ENCODE measurements at regions not wholly inside any gene's neighbourhood (a gene's known extent, or its start where the extent isn't known, plus 50 kb on each side); places are given as distances from the start of the nearest gene placed in this dataset.
A peak's percentile ranks its signal among the peaks of the same experiment; 100 is the strongest.

DNA sequence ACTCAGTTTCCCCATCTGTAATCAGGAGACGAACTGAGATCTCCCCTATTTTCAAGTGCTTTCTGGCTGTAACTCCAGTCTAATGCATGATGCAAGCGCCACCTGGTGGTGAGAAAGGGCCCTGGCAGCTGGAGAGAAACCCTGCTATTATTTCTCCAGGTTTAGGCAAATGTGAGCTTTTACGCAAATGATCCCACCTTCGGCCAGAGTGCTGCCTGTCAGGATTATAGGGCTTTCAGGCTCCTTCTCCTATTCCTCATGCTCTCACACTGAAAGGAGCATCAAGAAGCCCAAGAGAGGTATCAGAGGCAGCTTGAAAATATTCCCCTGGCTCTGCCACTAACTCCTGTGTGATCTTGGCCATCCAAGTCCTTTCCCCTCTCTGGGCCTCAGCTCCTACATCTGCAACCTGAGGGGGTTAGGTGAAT, 93.9 kb upstream of the RASGRF1 start:
- TF ChIP-seq, protein P1, sequence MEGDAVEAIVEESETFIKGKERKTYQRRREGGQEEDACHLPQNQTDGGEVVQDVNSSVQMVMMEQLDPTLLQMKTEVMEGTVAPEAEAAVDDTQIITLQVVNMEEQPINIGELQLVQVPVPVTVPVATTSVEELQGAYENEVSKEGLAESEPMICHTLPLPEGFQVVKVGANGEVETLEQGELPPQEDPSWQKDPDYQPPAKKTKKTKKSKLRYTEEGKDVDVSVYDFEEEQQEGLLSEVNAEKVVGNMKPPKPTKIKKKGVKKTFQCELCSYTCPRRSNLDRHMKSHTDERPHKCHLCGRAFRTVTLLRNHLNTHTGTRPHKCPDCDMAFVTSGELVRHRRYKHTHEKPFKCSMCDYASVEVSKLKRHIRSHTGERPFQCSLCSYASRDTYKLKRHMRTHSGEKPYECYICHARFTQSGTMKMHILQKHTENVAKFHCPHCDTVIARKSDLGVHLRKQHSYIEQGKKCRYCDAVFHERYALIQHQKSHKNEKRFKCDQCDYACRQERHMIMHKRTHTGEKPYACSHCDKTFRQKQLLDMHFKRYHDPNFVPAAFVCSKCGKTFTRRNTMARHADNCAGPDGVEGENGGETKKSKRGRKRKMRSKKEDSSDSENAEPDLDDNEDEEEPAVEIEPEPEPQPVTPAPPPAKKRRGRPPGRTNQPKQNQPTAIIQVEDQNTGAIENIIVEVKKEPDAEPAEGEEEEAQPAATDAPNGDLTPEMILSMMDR (IDR thresholded peaks at IDR 0.05; ENCODE audit: low read depth, low read length, missing control alignments) = peak; percentile 97
- in situ Hi-C loops (cut with HindIII; ENCODE audit: low pct_ligation_motif_present, low sequenced_read_pairs) = no loop called here
- H3K27ac ChIP-seq = no peak overlapping the region
- no peaks in the 10 kb centered on the region for H3K27me3 ChIP-seq (replicated peaks)
- H3K36me3 ChIP-seq (replicated peaks) = no peaks in the 10 kb centered on the region
- peak; percentile 60 for DNase-seq
- H3K4me3 ChIP-seq (ENCODE audit: low read depth, low read length) = no peak overlapping the region

DNA sequence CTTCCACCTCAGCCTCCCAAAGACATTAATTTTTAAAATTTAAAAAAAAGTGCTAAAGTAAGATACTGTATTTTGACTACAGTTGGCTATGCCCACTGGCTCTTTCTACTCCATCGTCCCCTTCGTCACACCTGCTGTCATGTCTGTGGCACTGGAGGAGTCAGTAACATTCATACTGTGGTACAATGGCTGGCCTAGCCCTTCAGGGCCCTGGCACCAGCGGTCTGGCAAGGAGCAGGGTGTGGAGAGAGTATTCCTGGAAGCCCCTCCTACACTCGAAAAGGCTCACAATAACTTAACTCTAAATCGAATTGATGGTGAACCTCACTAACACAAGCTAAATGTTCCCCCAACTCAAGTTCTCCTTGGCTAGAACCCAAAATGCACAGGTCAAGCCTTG, 89.7 kb upstream of the RASGRF1 start:
- no peak overlapping the region for H3K4me3 ChIP-seq (ENCODE audit: low read depth, low read length)
- TF ChIP-seq, protein P1 (IDR thresholded peaks at IDR 0.05; ENCODE audit: low read depth, low read length, missing control alignments) = no peak
- H3K27me3 ChIP-seq (replicated peaks) = no peaks in the 10 kb centered on the region
- no peak overlapping the region for H3K27ac ChIP-seq
- in situ Hi-C loops (cut with HindIII; ENCODE audit: low pct_ligation_motif_present, low sequenced_read_pairs) = no loop called here
- no peaks in the 10 kb centered on the region for H3K36me3 ChIP-seq (replicated peaks)
- no peak for DNase-seq

DNA sequence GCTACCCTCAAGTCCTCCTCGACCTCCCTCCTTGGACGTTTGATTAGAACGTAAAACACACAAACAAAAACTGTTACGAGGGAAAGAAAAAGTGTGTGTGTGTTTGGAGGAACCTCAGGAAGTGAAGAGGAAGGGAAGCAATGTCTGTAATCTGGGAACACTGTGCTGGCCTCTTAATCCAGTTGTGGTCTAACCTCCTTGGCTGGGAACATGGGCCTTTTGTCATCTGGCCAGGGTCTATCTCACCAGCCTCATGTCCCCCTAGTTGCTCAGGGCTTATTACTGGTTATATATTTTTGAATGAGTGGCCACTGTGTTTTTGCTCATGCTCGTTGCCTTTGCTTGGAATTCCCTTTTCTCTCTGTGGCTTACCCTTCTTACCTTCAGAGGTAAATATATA, 89.0 kb upstream of the RASGRF1 start:
- TF ChIP-seq, protein P1 (IDR thresholded peaks at IDR 0.05; ENCODE audit: low read depth, low read length, missing control alignments) = no peak

DNA sequence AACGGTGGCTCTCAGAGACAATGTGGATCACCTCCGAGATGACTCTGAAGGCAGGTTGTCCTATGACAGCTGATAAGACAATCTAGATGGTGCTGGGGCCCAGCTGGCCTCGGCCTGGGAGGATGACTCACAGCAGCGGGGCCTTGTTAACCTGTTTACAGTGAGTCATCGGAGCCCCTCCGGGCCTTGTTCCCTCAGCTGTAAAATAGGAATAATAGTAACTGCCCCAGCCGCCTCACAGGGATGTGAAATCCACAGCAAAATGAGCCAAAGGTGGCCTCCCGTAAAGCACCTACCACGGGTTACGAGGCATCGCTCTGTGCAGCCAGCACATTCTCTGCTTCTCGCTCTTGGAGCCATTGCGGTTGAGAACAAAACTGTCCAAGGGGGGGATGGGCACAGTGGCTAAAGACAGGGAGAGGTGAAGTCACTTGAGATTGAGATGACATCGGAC, 88.6 kb upstream of the RASGRF1 start:
- DNase-seq = peak; percentile 25
- TF ChIP-seq, protein P1 (IDR thresholded peaks at IDR 0.05; ENCODE audit: low read depth, low read length, missing control alignments) = no peak
- H3K36me3 ChIP-seq (replicated peaks) = no peaks in the 10 kb centered on the region
- in situ Hi-C loops (cut with HindIII; ENCODE audit: low pct_ligation_motif_present, low sequenced_read_pairs) = no loop called here
- no peak overlapping the region for H3K4me3 ChIP-seq (ENCODE audit: low read depth, low read length)
- no peaks in the 10 kb centered on the region for H3K27me3 ChIP-seq (replicated peaks)
- H3K27ac ChIP-seq = no peak overlapping the region

More for the DNA sequence above, 89.0 kb upstream of the RASGRF1 start:
- Histone ChIP-seq H3K4me3 (ENCODE audit: low read depth, low read length) (no peak overlapping the region), H3K36me3 (replicated peaks) (no peaks in the 10 kb centered on the region), H3K27ac (no peak overlapping the region), H3K27me3 (replicated peaks) (no peaks in the 10 kb centered on the region)
- in situ Hi-C loops (cut with HindIII; ENCODE audit: low pct_ligation_motif_present, low sequenced_read_pairs) = no loop called here
- DNase-seq = no peak

DNA sequence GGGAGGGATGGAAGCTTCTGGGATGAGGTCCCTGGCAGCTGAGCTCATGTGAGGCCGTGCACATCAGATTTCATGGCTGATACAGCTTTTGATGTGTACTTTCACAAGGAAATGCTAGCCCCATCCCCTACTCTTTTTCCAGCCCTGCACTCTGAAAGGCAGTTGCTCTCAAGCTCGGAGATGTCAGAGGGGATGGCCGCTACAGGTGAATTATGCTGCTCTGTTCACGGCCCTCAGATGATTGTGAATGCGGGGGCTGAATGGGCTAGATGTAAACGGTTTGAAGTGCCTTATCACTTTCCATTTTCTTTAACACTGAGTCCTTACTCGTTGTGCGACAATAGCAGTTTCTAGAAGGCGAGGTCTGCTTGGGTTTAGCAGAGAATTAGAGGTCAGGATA, 88.0 kb upstream of the RASGRF1 start:
- no peaks in the 10 kb centered on the region for H3K36me3 ChIP-seq (replicated peaks)
- no peaks in the 10 kb centered on the region for H3K27me3 ChIP-seq (replicated peaks)
- no peak overlapping the region for H3K4me3 ChIP-seq (ENCODE audit: low read depth, low read length)
- in situ Hi-C loops (cut with HindIII; ENCODE audit: low pct_ligation_motif_present, low sequenced_read_pairs) = no loop called here
- TF ChIP-seq, protein P1 (IDR thresholded peaks at IDR 0.05; ENCODE audit: low read depth, low read length, missing control alignments) = no peak
- H3K27ac ChIP-seq = no peak overlapping the region
- no peak for DNase-seq

DNA sequence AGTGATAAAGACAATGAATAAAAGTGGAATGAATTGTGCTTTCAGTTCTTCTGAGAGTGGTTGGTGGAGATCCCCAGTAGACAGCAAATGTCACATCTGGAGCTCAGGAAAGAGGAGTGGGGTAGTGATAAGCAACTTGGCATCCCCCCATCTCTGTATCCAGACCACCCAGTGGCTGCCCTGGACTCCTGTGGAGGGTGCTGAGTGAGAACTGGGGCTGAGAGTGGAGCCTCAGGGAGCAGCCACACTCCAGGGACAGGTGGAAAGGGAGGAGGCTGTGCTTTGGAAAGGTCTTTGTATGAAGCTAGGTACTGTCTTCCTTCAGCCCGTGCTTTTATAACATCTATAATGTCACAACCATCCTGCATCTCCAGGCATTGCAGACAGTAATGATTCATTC, 85.6 kb upstream of the RASGRF1 start:
- in situ Hi-C loops (cut with HindIII; ENCODE audit: low pct_ligation_motif_present, low sequenced_read_pairs) = no loop called here
- no peak for DNase-seq
- TF ChIP-seq, protein P1 (IDR thresholded peaks at IDR 0.05; ENCODE audit: low read depth, low read length, missing control alignments) = no peak

More for the DNA sequence above, 85.6 kb upstream of the RASGRF1 start:
- Histone ChIP-seq H3K36me3 (replicated peaks) (no peaks in the 10 kb centered on the region), H3K4me3 (ENCODE audit: low read depth, low read length) (no peak overlapping the region), H3K27ac (no peak overlapping the region), H3K27me3 (replicated peaks) (no peaks in the 10 kb centered on the region)

Data from brain microvascular endothelial cell (primary cell).